Gastrocnemius medialis (tissue), 4 donors: ENCODE measurements at regions not wholly inside any gene's neighbourhood (a gene's known extent, or its start where the extent isn't known, plus 50 kb on each side); places are given as distances from the start of the nearest gene placed in this dataset.

ENCODE experiments used
- ATAC-seq, 2 donors: fragments of 150-250 bp; one replicate each; pipeline ENCODE4 v1.9.1; 2016
- DNase-seq, 2 donors: peaks; one replicate each; pipeline ENCODE4 v3.0.0-alpha.2; 2019
- H3K27ac ChIP-seq, 4 donors: fragments of 200-600 bp; sonication (generic); 1 replicate in 1 of 4; 2 replicates in 3 of 4; pipeline ENCODE4 v1.5.1; 2016 to 2018; ENCODE audit warnings: mild to moderate bottlenecking in 2 of 4, moderate library complexity in 1 of 4
- H3K27me3 ChIP-seq, 3 donors: fragments of 200-600 bp; sonication (generic) in 2 of 3; 1 replicate in 1 of 3; 2 replicates in 2 of 3; pipeline versions ENCODE4 v1.5.1 to v1.6.0; 2016 to 2019; ENCODE audit warnings: mild to moderate bottlenecking in 1 of 3, moderate library complexity in 1 of 3
- H3K36me3 ChIP-seq, 2 donors: fragments of 200-600 bp; sonication (generic) in 1 of 2; one replicate each; pipeline ENCODE4 v1.5.1; 2017 to 2018
- H3K4me1 ChIP-seq, 2 donors: fragments of 200-600 bp; sonication (generic) in 1 of 2; one replicate each; pipeline ENCODE4 v1.5.1; 2016 to 2017; ENCODE audit warnings: mild to moderate bottlenecking in 2 of 2
- H3K4me3 ChIP-seq, 4 donors: fragments of 200-600 bp; sonication (generic) in 3 of 4; 1 replicate in 1 of 4; 2 replicates in 3 of 4; pipeline ENCODE4 v1.5.1; 2016 to 2019; ENCODE audit warnings: mild to moderate bottlenecking in 2 of 4
- H3K9me3 ChIP-seq, 3 donors: fragments of 200-600 bp; sonication (generic) in 2 of 3; 1 replicate in 1 of 3; 2 replicates in 2 of 3; pipeline ENCODE4 v1.5.1; 2016 to 2019
- POLR2A ChIP-seq, 2 donors: fragments of 450-650 bp; IDR thresholded peaks; one replicate each; pipeline ENCODE4 v1.6.1; 2017; ENCODE audit warnings: antibody characterized with exemption in 2 of 2, mild to moderate bottlenecking in 2 of 2, moderate library complexity in 2 of 2
- in situ Hi-C, 4 donors: fragments of 200-750 bp; cut with MboI; loops; one replicate each; pipeline versions ENCODE4 v1.15.0 to v1.8.0; 2017; ENCODE audit warnings: low sequenced_read_pairs in 4 of 4
- intact Hi-C: fragments of 100-400 bp; cut with DNase I; formaldehyde crosslinking; loops from one replicate; pipeline ENCODE4 v1.15.1; 2023; ENCODE audit warnings: low total_unique reads
- TF ChIP-seq, protein P1 (sequence below), 5 experiments: fragments of 450-650 bp in 3 of 5; fragments of 200-600 bp in 2 of 5; sonication (generic) in 2 of 5; IDR thresholded peaks in 4 of 5; conservative IDR thresholded peaks in 1 of 5; 1 replicate in 4 of 5; 2 replicates in 1 of 5; pipeline ENCODE4 v1.5.1; 2016 to 2019; ENCODE audit warnings: antibody characterized with exemption in 5 of 5, mild to moderate bottlenecking in 3 of 5, moderate library complexity in 3 of 5

DNA sequence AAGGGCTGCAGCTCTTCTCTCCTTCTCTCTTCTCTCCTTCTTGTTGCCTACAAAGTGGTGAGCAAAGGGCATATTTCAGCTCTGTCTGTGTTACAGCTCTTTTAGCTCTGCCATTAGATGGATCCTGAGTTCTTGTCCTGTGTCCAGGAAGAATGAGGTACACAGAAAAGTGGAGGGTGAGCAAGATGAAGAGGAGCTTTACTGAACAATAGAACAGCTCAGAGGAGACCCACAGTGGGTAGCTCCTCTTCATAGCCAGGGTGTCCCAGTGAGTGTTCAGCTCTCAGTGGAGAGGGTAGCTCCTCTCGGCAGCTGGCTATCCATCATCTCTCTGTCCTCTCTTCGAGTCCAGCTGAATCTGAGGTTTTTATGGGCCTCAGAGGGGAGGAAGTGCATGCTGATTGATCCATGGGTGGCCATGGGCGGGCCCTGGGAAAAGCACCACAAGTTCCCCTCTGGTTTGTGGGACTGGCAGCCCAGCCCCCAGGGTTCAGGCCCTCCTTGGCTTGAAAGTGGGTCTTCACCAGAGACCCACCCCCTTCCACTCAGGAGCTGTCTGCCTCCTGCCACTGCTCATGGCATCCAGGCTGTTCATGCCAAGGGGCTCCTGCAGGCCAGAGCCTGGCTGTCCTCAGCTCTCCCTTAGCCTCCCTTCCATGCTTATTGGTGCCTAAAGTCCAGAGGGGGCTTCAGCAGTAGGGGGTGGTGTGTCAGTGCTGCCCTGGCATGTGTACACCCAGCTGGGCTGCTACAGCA is 109.1 kb upstream of the FAM180A start:
- DNase-seq (no peak), ATAC-seq (no peak)
- intact Hi-C loops (no loop called here), in situ Hi-C loops (no loop called here)
- no peak overlapping the region for H3K27ac ChIP-seq
- no peaks in the 10 kb centered on the region for H3K9me3 ChIP-seq
- no peaks in the 10 kb centered on the region for H3K4me1 ChIP-seq
- no peaks in the 10 kb centered on the region for H3K27me3 ChIP-seq
- H3K36me3 ChIP-seq, result no peaks in the 10 kb centered on the region
- no peak overlapping the region for H3K4me3 ChIP-seq
- TF ChIP-seq POLR2A (IDR thresholded peaks at IDR 0.05), result no peak
- TF ChIP-seq, protein P1, sequence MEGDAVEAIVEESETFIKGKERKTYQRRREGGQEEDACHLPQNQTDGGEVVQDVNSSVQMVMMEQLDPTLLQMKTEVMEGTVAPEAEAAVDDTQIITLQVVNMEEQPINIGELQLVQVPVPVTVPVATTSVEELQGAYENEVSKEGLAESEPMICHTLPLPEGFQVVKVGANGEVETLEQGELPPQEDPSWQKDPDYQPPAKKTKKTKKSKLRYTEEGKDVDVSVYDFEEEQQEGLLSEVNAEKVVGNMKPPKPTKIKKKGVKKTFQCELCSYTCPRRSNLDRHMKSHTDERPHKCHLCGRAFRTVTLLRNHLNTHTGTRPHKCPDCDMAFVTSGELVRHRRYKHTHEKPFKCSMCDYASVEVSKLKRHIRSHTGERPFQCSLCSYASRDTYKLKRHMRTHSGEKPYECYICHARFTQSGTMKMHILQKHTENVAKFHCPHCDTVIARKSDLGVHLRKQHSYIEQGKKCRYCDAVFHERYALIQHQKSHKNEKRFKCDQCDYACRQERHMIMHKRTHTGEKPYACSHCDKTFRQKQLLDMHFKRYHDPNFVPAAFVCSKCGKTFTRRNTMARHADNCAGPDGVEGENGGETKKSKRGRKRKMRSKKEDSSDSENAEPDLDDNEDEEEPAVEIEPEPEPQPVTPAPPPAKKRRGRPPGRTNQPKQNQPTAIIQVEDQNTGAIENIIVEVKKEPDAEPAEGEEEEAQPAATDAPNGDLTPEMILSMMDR (IDR thresholded peaks at IDR 0.05 in 4 of 5, conservative IDR thresholded peaks at IDR 0.05 in 1 of 5), result no peak

DNA sequence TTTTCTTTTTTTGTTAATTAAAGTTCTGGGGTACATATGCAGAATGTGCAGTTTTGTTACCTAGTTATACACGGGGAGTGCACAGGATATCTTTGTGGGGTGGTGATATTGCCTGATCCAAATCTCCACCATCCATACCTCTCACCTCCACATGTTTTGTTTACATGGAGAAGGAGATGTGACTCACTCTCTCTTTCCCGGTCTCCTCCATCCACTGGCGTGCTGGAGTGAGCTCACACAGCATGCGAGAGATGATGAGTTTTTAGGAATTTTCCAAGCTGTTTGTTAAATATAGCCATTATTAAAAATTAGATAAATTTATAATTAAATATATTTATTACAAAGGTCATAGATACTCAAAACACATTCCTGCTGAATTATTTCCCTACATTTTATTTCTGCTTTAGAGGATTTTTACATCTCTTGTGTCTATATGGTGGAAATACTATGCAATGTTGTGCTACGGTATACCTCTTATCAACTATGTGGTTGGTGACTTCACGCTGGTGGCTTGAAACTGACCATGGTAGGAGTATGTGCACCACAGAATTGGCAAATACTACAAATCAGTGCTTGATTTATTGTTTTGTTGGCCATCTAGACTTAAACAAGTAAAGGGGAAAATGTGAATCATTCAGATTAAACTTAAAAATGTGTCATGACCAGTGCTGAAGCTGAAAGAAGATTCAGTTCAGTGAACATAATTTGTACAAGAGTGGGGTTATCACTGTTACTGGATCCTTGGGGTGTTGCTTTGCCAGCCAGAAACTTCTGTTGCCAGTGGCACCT is 107.9 kb upstream of the FAM180A start:
- in situ Hi-C loops, result no loop called here
- H3K4me1 ChIP-seq, result no peaks in the 10 kb centered on the region
- no peak for DNase-seq
- H3K4me3 ChIP-seq, result no peak overlapping the region
- no peak for ATAC-seq
- H3K27ac ChIP-seq, result no peak overlapping the region
- H3K36me3 ChIP-seq, result no peaks in the 10 kb centered on the region
- no peaks in the 10 kb centered on the region for H3K27me3 ChIP-seq
- intact Hi-C loops, result no loop called here
- TF ChIP-seq POLR2A (IDR thresholded peaks at IDR 0.05), result no peak
- TF ChIP-seq, protein P1 (IDR thresholded peaks at IDR 0.05 in 4 of 5, conservative IDR thresholded peaks at IDR 0.05 in 1 of 5), result no peak
- no peaks in the 10 kb centered on the region for H3K9me3 ChIP-seq

DNA sequence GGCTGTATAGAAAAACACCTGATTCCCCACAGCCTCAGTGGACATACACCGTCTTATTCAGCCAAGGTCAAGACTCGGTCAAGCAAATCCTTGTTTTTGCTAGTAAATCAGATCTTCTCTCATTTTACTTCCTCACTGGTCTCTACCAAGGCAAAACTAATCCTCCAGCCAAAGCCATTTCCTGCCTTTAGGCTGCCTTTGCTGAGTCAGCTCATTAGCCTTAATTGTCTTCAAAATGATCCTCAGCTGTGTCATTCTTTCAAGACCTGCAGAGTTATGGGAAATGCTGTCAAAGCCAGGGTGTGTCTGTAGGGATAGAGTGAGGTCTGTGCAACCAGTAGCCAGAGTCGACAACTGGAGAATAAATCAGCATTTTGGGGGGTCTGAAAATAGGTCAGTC is 107.2 kb upstream of the FAM180A start:
- in situ Hi-C loops (no loop called here), intact Hi-C loops (no loop called here)
- no peak for DNase-seq
- H3K27ac ChIP-seq, result no peak overlapping the region
- H3K4me3 ChIP-seq, result no peak overlapping the region
- H3K9me3 ChIP-seq, result no peaks in the 10 kb centered on the region
- no peaks in the 10 kb centered on the region for H3K4me1 ChIP-seq
- H3K27me3 ChIP-seq, result no peaks in the 10 kb centered on the region
- ATAC-seq, result no peak
- no peaks in the 10 kb centered on the region for H3K36me3 ChIP-seq
- no peak for TF ChIP-seq POLR2A (IDR thresholded peaks at IDR 0.05)
- TF ChIP-seq, protein P1 (IDR thresholded peaks at IDR 0.05 in 4 of 5, conservative IDR thresholded peaks at IDR 0.05 in 1 of 5), result no peak

DNA sequence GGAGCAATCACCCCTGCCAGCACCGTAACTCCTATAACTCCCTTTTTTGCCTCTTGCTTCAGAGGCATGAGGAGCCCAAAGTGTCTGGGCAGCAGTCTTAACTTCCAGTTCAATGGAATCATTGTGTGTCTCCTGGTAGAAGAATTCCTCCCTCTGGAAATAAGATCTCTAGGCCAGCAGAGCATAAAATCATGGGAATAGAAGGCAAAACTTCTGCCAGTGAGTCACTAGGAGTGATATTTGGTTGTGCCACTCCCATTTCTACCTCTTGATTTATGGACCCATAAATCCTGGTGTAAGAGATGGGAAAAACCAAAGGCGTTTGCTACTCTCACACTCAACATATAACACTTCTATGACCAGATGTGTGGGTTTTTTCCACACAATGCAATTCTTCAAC is 104.9 kb upstream of the FAM180A start:
- no peaks in the 10 kb centered on the region for H3K9me3 ChIP-seq
- TF ChIP-seq POLR2A (IDR thresholded peaks at IDR 0.05), result no peak
- TF ChIP-seq, protein P1 (IDR thresholded peaks at IDR 0.05 in 4 of 5, conservative IDR thresholded peaks at IDR 0.05 in 1 of 5), result no peak
- no peaks in the 10 kb centered on the region for H3K4me1 ChIP-seq
- DNase-seq (no peak), ATAC-seq (no peak)
- H3K4me3 ChIP-seq, result no peak overlapping the region
- no peaks in the 10 kb centered on the region for H3K27me3 ChIP-seq
- no peak overlapping the region for H3K27ac ChIP-seq
- intact Hi-C loops, result no loop called here
- in situ Hi-C loops, result no loop called here
- H3K36me3 ChIP-seq, result no peaks in the 10 kb centered on the region
